Liver (tissue), 8 donors: ENCODE measurements at regions not wholly inside any gene's neighbourhood (a gene's known extent, or its start where the extent isn't known, plus 50 kb on each side); places are given as distances from the start of the nearest gene placed in this dataset.

Source experiments
- DNase-seq: peaks from one replicate; pipeline ENCODE4 v3.0.0-alpha.2; 2017; ENCODE audit warnings: low spot score
- H3K27ac ChIP-seq, 2 donors: one replicate each; pipeline ENCODE4 v1.7.0; 2013; ENCODE audit warnings: inconsistent platforms in 2 of 2, low read length in 2 of 2, control low read depth in 1 of 2, low read depth in 1 of 2, mild to moderate bottlenecking in 1 of 2
- H3K27me3 ChIP-seq, 4 donors: one replicate each; pipeline versions ENCODE4 v1.6.1 to v1.7.0; 2013; ENCODE audit warnings: low read length in 3 of 4, inconsistent platforms in 1 of 4, mild to moderate bottlenecking in 1 of 4, moderate library complexity in 1 of 4; ENCODE audit not compliant: control insufficient read depth in 4 of 4, insufficient read depth in 4 of 4
- H3K36me3 ChIP-seq, 4 donors: one replicate each; pipeline versions ENCODE4 v1.6.1 to v1.7.0; 2013; ENCODE audit warnings: low read length in 3 of 4, mild to moderate bottlenecking in 3 of 4, low read depth in 1 of 4, moderate library complexity in 1 of 4; ENCODE audit not compliant: control insufficient read depth in 4 of 4, insufficient read depth in 3 of 4
- H3K4me1 ChIP-seq, 4 donors: one replicate each; pipeline versions ENCODE4 v1.6.1 to v1.7.0; 2013; ENCODE audit warnings: low read length in 3 of 4, mild to moderate bottlenecking in 3 of 4, moderate library complexity in 1 of 4; ENCODE audit not compliant: control insufficient read depth in 4 of 4, insufficient read depth in 4 of 4
- H3K4me3 ChIP-seq, 3 donors: one replicate each; pipeline versions ENCODE4 v1.6.1 to v1.7.0; 2013; ENCODE audit warnings: low read length in 3 of 3, control low read depth in 1 of 3, low read depth in 1 of 3, mild to moderate bottlenecking in 1 of 3
- H3K9ac ChIP-seq, 2 donors: one replicate each; pipeline ENCODE4 v1.7.0; 2013; ENCODE audit warnings: low read length in 2 of 2, mild to moderate bottlenecking in 2 of 2, moderate library complexity in 2 of 2, control low read depth in 1 of 2, low read depth in 1 of 2
- H3K9me3 ChIP-seq, 4 donors: one replicate each; pipeline versions ENCODE4 v1.6.1 to v1.7.0; 2013; ENCODE audit warnings: low read length in 3 of 4; ENCODE audit not compliant: control insufficient read depth in 4 of 4
- CTCF ChIP-seq: fragments of 150-350 bp; IDR thresholded peaks from 2 replicates; pipeline ENCODE4 v1.5.1; 2017; ENCODE audit warnings: improper control_type of control experiment, low read depth, low read length; ENCODE audit not compliant: missing input control
- EGR1 ChIP-seq, 2 donors: IDR thresholded peaks; 2 replicates each; pipeline ENCODE4 v1.6.1; 2016 to 2018; ENCODE audit warnings: antibody characterized with exemption in 2 of 2, low read depth in 2 of 2
- FOXA2 ChIP-seq: IDR thresholded peaks from 2 replicates; pipeline ENCODE4 v1.6.1; 2016; ENCODE audit warnings: antibody characterized with exemption
- HNF4G ChIP-seq: IDR thresholded peaks from 2 replicates; pipeline ENCODE4 v1.6.1; 2016; ENCODE audit warnings: antibody characterized with exemption
- JUND ChIP-seq, 2 donors: IDR thresholded peaks; 2 replicates each; pipeline ENCODE4 v1.6.1; 2016; ENCODE audit warnings: antibody characterized with exemption in 2 of 2
- MAX ChIP-seq: IDR thresholded peaks from 2 replicates; pipeline ENCODE4 v1.6.1; 2016; ENCODE audit warnings: antibody characterized with exemption
- NR2F2 ChIP-seq: IDR thresholded peaks from 2 replicates; pipeline ENCODE4 v1.6.1; 2016; ENCODE audit warnings: antibody characterized with exemption
- RAD21 ChIP-seq, 2 donors: IDR thresholded peaks; 2 replicates each; pipeline ENCODE4 v1.6.1; 2016; ENCODE audit warnings: antibody characterized with exemption in 2 of 2, mild to moderate bottlenecking in 2 of 2
- SP1 ChIP-seq: IDR thresholded peaks from 2 replicates; pipeline ENCODE4 v1.6.1; 2018; ENCODE audit warnings: antibody characterized with exemption, mild to moderate bottlenecking
- YY1 ChIP-seq: IDR thresholded peaks from 2 replicates; pipeline ENCODE4 v1.6.1; 2016; ENCODE audit warnings: antibody characterized with exemption, mild to moderate bottlenecking
- WGBS: extraction: QIAGEN DNeasy Blood & Tissue Kit; methylation state at CpG from one replicate; pipeline ENCODE4 v1.1.7; 2013; 5-methylcytosine and 5-hydroxymethylcytosine counted together
- TF ChIP-seq, protein P1 (sequence below): IDR thresholded peaks from 2 replicates; pipeline ENCODE4 v1.6.1; 2016; ENCODE audit warnings: antibody characterized with exemption
- TF ChIP-seq, protein P2 (sequence below): IDR thresholded peaks from 2 replicates; pipeline ENCODE4 v1.6.1; 2016; ENCODE audit warnings: antibody characterized with exemption
- TF ChIP-seq, protein P3 (sequence below): IDR thresholded peaks from 2 replicates; pipeline ENCODE4 v1.6.1; 2016; ENCODE audit warnings: antibody characterized with exemption, mild to moderate bottlenecking
- donor health status: healthy.
- donor health status: healthy.
- donor health status: healthy.
- donor health status: healthy.
- donor health status: healthy.

DNA sequence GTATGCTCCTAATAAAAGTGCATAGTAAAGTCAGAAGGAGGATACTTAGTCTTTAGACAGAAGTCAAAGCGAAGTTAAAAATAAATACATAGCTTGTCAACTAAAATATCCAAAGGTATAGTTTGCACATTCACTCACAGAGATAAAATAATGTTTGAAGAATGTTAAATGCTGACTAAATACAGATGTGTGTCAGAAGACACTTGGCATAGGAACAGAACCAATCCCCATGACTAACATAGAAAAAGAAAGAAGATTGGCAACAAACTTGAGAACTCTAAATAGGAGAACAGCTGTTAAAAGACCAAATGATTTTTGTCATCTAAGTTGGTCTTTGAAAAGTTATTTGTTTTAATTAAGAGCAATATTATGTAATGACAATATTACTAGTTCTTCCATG, 1172.1 kb upstream of the RAG2 start:
- peaks cover 0 to 2% (median 0%) of the 10 kb centered on the region in 4 donors for H3K27me3 ChIP-seq
- 64% methylated on average over 1 of the region's 1 CpG for WGBS
- no peak for TF ChIP-seq MAX
- H3K9me3 ChIP-seq: no peaks in the 10 kb centered on the region
- H3K36me3 ChIP-seq: no peaks in the 10 kb centered on the region
- no peak for DNase-seq
- no peak overlapping the region for H3K9ac ChIP-seq
- H3K27ac ChIP-seq: no peak overlapping the region
- no peak overlapping the region for H3K4me3 ChIP-seq
- H3K4me1 ChIP-seq: no peaks in the 10 kb centered on the region

GRCh38 chr11:37762079-37762478, 1164.0 kb upstream of the RAG2 start:
- TF ChIP-seq CTCF: no peak
- no peak overlapping the region for H3K9ac ChIP-seq
- no peaks in the 10 kb centered on the region for H3K9me3 ChIP-seq
- no peaks in the 10 kb centered on the region for H3K4me1 ChIP-seq
- WGBS: 71% methylated on average over 3 of the region's 3 CpGs
- no peaks in the 10 kb centered on the region for H3K36me3 ChIP-seq
- no peak for DNase-seq
- no peak overlapping the region for H3K4me3 ChIP-seq
- peaks cover 0 to under 1% (median 0%) of the 10 kb centered on the region in 4 donors for H3K27me3 ChIP-seq
- no peak overlapping the region for H3K27ac ChIP-seq

GRCh38 chr11:37755521-37755920, 1157.5 kb upstream of the RAG2 start:
- Histone ChIP-seq H3K27ac (no peak overlapping the region), H3K9me3 (no peaks in the 10 kb centered on the region), H3K36me3 (no peaks in the 10 kb centered on the region), H3K4me3 (no peak overlapping the region), H3K9ac (no peak overlapping the region), H3K27me3 (no peaks in the 10 kb centered on the region), H3K4me1 (no peaks in the 10 kb centered on the region)
- DNase-seq: no peak
- TF ChIP-seq, protein P1, sequence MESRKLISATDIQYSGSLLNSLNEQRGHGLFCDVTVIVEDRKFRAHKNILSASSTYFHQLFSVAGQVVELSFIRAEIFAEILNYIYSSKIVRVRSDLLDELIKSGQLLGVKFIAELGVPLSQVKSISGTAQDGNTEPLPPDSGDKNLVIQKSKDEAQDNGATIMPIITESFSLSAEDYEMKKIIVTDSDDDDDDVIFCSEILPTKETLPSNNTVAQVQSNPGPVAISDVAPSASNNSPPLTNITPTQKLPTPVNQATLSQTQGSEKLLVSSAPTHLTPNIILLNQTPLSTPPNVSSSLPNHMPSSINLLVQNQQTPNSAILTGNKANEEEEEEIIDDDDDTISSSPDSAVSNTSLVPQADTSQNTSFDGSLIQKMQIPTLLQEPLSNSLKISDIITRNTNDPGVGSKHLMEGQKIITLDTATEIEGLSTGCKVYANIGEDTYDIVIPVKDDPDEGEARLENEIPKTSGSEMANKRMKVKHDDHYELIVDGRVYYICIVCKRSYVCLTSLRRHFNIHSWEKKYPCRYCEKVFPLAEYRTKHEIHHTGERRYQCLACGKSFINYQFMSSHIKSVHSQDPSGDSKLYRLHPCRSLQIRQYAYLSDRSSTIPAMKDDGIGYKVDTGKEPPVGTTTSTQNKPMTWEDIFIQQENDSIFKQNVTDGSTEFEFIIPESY: no peak
- TF ChIP-seq EGR1 (IDR thresholded peaks at IDR 0.05; ENCODE audit: low read depth in 2 of 2) (no peak), MAX (no peak), YY1 (no peak), RAD21 (IDR thresholded peaks at IDR 0.05) (no peak), CTCF (no peak), FOXA2 (no peak), HNF4G (no peak), NR2F2 (no peak), JUND (IDR thresholded peaks at IDR 0.05) (no peak), SP1 (no peak)
- TF ChIP-seq, protein P2, sequence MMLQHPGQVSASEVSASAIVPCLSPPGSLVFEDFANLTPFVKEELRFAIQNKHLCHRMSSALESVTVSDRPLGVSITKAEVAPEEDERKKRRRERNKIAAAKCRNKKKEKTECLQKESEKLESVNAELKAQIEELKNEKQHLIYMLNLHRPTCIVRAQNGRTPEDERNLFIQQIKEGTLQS: no peak
- TF ChIP-seq, protein P3, sequence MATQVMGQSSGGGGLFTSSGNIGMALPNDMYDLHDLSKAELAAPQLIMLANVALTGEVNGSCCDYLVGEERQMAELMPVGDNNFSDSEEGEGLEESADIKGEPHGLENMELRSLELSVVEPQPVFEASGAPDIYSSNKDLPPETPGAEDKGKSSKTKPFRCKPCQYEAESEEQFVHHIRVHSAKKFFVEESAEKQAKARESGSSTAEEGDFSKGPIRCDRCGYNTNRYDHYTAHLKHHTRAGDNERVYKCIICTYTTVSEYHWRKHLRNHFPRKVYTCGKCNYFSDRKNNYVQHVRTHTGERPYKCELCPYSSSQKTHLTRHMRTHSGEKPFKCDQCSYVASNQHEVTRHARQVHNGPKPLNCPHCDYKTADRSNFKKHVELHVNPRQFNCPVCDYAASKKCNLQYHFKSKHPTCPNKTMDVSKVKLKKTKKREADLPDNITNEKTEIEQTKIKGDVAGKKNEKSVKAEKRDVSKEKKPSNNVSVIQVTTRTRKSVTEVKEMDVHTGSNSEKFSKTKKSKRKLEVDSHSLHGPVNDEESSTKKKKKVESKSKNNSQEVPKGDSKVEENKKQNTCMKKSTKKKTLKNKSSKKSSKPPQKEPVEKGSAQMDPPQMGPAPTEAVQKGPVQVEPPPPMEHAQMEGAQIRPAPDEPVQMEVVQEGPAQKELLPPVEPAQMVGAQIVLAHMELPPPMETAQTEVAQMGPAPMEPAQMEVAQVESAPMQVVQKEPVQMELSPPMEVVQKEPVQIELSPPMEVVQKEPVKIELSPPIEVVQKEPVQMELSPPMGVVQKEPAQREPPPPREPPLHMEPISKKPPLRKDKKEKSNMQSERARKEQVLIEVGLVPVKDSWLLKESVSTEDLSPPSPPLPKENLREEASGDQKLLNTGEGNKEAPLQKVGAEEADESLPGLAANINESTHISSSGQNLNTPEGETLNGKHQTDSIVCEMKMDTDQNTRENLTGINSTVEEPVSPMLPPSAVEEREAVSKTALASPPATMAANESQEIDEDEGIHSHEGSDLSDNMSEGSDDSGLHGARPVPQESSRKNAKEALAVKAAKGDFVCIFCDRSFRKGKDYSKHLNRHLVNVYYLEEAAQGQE: no peak
- WGBS: 84% methylated on average over 1 of the region's 1 CpG
